H9 (cell line): ENCODE measurements at regions not wholly inside any gene's neighbourhood (a gene's known extent, or its start where the extent isn't known, plus 50 kb on each side); places are given as distances from the start of the nearest gene placed in this dataset.

Source experiments
- DNase-seq: peaks from one replicate; pipeline ENCODE4 v3.0.0-alpha.2; 2017
- H2AFZ ChIP-seq: one replicate; pipeline ENCODE4 v1.6.1; 2013; ENCODE audit warnings: mild to moderate bottlenecking, low read length, control low read depth, moderate library complexity
- H2AK5ac ChIP-seq: 2 replicates; pipeline ENCODE4 v1.6.1; 2013; ENCODE audit warnings: low read length, control low read depth, mixed read lengths; ENCODE audit not compliant: insufficient read length
- H2BK120ac ChIP-seq: one replicate; pipeline ENCODE4 v1.6.1; 2013; ENCODE audit warnings: low read depth, mild to moderate bottlenecking, low read length, control low read depth, inconsistent platforms; ENCODE audit not compliant: poor library complexity, severe bottlenecking
- H2BK12ac ChIP-seq: 2 replicates; pipeline ENCODE4 v1.6.1; 2013; ENCODE audit warnings: low read length, control low read depth, mixed read lengths, low read depth; ENCODE audit not compliant: insufficient read length
- H2BK15ac ChIP-seq: 2 replicates; pipeline ENCODE4 v1.6.1; 2013; ENCODE audit warnings: low read depth, low read length, control low read depth
- H2BK20ac ChIP-seq: one replicate; pipeline ENCODE4 v1.6.1; 2013; ENCODE audit warnings: low read depth, mild to moderate bottlenecking, low read length, control low read depth, inconsistent platforms; ENCODE audit not compliant: poor library complexity, severe bottlenecking
- H2BK5ac ChIP-seq: 2 replicates; pipeline ENCODE4 v1.6.1; 2013; ENCODE audit warnings: low read length, control low read depth, mixed read lengths; ENCODE audit not compliant: insufficient read length
- H3K14ac ChIP-seq: 2 replicates; pipeline ENCODE4 v1.6.1; 2013; ENCODE audit warnings: low read length, control low read depth; ENCODE audit not compliant: insufficient read depth
- H3K18ac ChIP-seq: 2 replicates; pipeline ENCODE4 v1.6.1; 2013; ENCODE audit warnings: low read depth, mild to moderate bottlenecking, mixed read lengths, low read length, control low read depth; ENCODE audit not compliant: insufficient read length
- H3K23ac ChIP-seq: 2 replicates; pipeline ENCODE4 v1.6.1; 2013; ENCODE audit warnings: low read length, control low read depth, mixed read lengths, low read depth; ENCODE audit not compliant: insufficient read length
- H3K23me2 ChIP-seq: 2 replicates; pipeline ENCODE4 v1.6.1; 2013; ENCODE audit warnings: low read depth, mild to moderate bottlenecking, mixed read lengths, low read length, control low read depth; ENCODE audit not compliant: insufficient read length, poor library complexity, severe bottlenecking
- H3K27ac ChIP-seq: 2 replicates; pipeline ENCODE4 v1.5.1; 2013; ENCODE audit warnings: low read length, control low read depth, mixed read lengths, low read depth; ENCODE audit not compliant: insufficient read length
- H3K27me3 ChIP-seq: 2 replicates; pipeline ENCODE4 v1.6.1; 2013; ENCODE audit warnings: low read length, control low read depth, inconsistent platforms; ENCODE audit not compliant: insufficient read depth
- H3K4ac ChIP-seq: 2 replicates; pipeline ENCODE4 v1.6.1; 2013; ENCODE audit warnings: low read depth, mild to moderate bottlenecking, control low read depth, inconsistent platforms, low read length, moderate library complexity
- H3K4me1 ChIP-seq: 2 replicates; pipeline ENCODE4 v1.6.1; 2013; ENCODE audit warnings: low read length, control low read depth, inconsistent platforms; ENCODE audit not compliant: insufficient read depth
- H3K4me2 ChIP-seq: 2 replicates; pipeline ENCODE4 v1.6.1; 2013; ENCODE audit warnings: low read length, control low read depth, mixed read lengths; ENCODE audit not compliant: insufficient read length, insufficient read depth
- H3K56ac ChIP-seq: 2 replicates; pipeline ENCODE4 v1.6.1; 2013; ENCODE audit warnings: low read depth, mild to moderate bottlenecking, mixed read lengths, low read length, control low read depth; ENCODE audit not compliant: insufficient read length
- H3K79me1 ChIP-seq: 2 replicates; pipeline ENCODE4 v1.6.1; 2013; ENCODE audit warnings: low read depth, mild to moderate bottlenecking, moderate library complexity, low read length, control low read depth, inconsistent platforms; ENCODE audit not compliant: insufficient read depth, poor library complexity, severe bottlenecking
- H3K79me2 ChIP-seq: 2 replicates; pipeline ENCODE4 v1.6.1; 2013; ENCODE audit warnings: low read length, control low read depth, inconsistent platforms; ENCODE audit not compliant: insufficient read depth
- H3K9ac ChIP-seq: 2 replicates; pipeline ENCODE4 v1.6.1; 2013; ENCODE audit warnings: low read length, control low read depth, mixed read lengths; ENCODE audit not compliant: insufficient read length; ENCODE audit errors: extremely low read depth
- H3K9me3 ChIP-seq: one replicate; pipeline ENCODE4 v1.6.1; 2013; ENCODE audit warnings: low read depth, low read length, inconsistent platforms; ENCODE audit not compliant: control insufficient read depth
- H3T11ph ChIP-seq: one replicate; pipeline ENCODE4 v1.6.1; 2013; ENCODE audit warnings: mild to moderate bottlenecking, low read length, control low read depth, inconsistent platforms
- H4K20me1 ChIP-seq: one replicate; pipeline ENCODE4 v1.6.1; 2013; ENCODE audit not compliant: control insufficient read depth, insufficient read length, insufficient read depth
- H4K5ac ChIP-seq: 2 replicates; pipeline ENCODE4 v1.6.1; 2013; ENCODE audit warnings: low read depth, mild to moderate bottlenecking, mixed read lengths, low read length, control low read depth; ENCODE audit not compliant: insufficient read length
- H4K8ac ChIP-seq: replicated peaks from 2 replicates; pipeline ENCODE4 v1.6.1; 2013; ENCODE audit warnings: low read length, control low read depth, mixed read lengths, low read depth; ENCODE audit not compliant: insufficient read length
- H4K91ac ChIP-seq: 2 replicates; pipeline ENCODE4 v1.6.1; 2013; ENCODE audit warnings: low read depth, mild to moderate bottlenecking, moderate library complexity, mixed read lengths, low read length, control low read depth; ENCODE audit not compliant: insufficient read length
- H3K27ac Mint-ChIP-seq, 3 experiments: 2 replicates in 2 of 3; 3 replicates in 1 of 3; pipeline ENCODE4 v1.8.0; 2020 to 2021; ENCODE audit warnings: mixed read lengths in 3 of 3, mild to moderate bottlenecking in 1 of 3, moderate library complexity in 1 of 3
- H3K27me3 Mint-ChIP-seq: 2 replicates; pipeline ENCODE4 v1.8.0; 2021; ENCODE audit warnings: low read depth, mild to moderate bottlenecking, moderate library complexity, mixed read lengths
- H3K36me3 Mint-ChIP-seq, 3 experiments: 2 replicates in 2 of 3; 3 replicates in 1 of 3; pipeline ENCODE4 v1.8.0; 2020 to 2021; ENCODE audit warnings: low read depth in 3 of 3, mixed read lengths in 3 of 3; ENCODE audit not compliant: insufficient read depth in 1 of 3
- H3K4me1 Mint-ChIP-seq, 2 experiments: 2 replicates each; pipeline ENCODE4 v1.8.0; 2020; ENCODE audit warnings: mixed read lengths in 2 of 2
- H3K4me3 Mint-ChIP-seq, 2 experiments: 2 replicates in 1 of 2; 3 replicates in 1 of 2; pipeline ENCODE4 v1.8.0; 2020 to 2021; ENCODE audit warnings: mild to moderate bottlenecking in 2 of 2, mixed read lengths in 2 of 2, moderate library complexity in 1 of 2
- H3K9me3 Mint-ChIP-seq, 2 experiments: 2 replicates in 1 of 2; 3 replicates in 1 of 2; pipeline ENCODE4 v1.8.0; 2020; ENCODE audit warnings: mild to moderate bottlenecking in 2 of 2, mixed read lengths in 2 of 2, moderate library complexity in 1 of 2
- CTCF ChIP-seq: fragments of 200-600 bp; sonication (generic); conservative IDR thresholded peaks from 3 replicates; pipeline ENCODE4 v1.8.0; 2021; ENCODE audit warnings: antibody characterized with exemption, mild to moderate bottlenecking
- WGBS: extraction: QIAGEN DNeasy Blood & Tissue Kit; methylation state at CpG from one replicate; pipeline ENCODE4 v1.1.7; 2013; ENCODE audit warnings: missing lambda C conversion rate, low lambda C conversion rate, mixed read lengths; ENCODE audit not compliant: insufficient read length; ENCODE audit errors: extremely low coverage; 5-methylcytosine and 5-hydroxymethylcytosine counted together

GRCh38 chr4:167987285-167987684 lies 105.1 kb upstream of the ANXA10 start:
- Histone ChIP-seq H4K91ac (no peak overlapping the region), H3K27ac (no peak overlapping the region), H2BK12ac (no peak overlapping the region), H3K4me2 (no peak overlapping the region), H2BK120ac (no peak overlapping the region), H2BK15ac (no peak overlapping the region), H2AFZ (no peak overlapping the region), H3K9ac (no peak overlapping the region), H3K4me1 (no peaks in the 10 kb centered on the region), H3K79me1 (no peaks in the 10 kb centered on the region), H4K8ac (no peak overlapping the region), H4K20me1 (no peaks in the 10 kb centered on the region), H3K9me3 (no peaks in the 10 kb centered on the region), H2AK5ac (no peak overlapping the region), H3K27me3 (no peaks in the 10 kb centered on the region), H2BK20ac (no peak overlapping the region), H3K23ac (no peak overlapping the region), H2BK5ac (no peak overlapping the region), H3T11ph (no peak overlapping the region), H4K5ac (no peak overlapping the region), H3K4ac (no peak overlapping the region), H3K18ac (no peak overlapping the region), H3K23me2 (no peaks in the 10 kb centered on the region), H3K56ac (no peak overlapping the region), H3K79me2 (no peaks in the 10 kb centered on the region), H3K14ac (no peak overlapping the region)
- TF ChIP-seq CTCF, result no peak
- no CpG with 5 or more reads among the region's 2 CpGs for WGBS
- no peak overlapping the region for H3K27ac Mint-ChIP-seq
- peaks cover 0 to 7% (median 2%) of the 10 kb centered on the region in 3 experiments; a peak in 2 of 7 replicates for H3K36me3 Mint-ChIP-seq
- no peak for DNase-seq
- no peak overlapping the region for H3K4me3 Mint-ChIP-seq
- H3K27me3 Mint-ChIP-seq, result no peaks in the 10 kb centered on the region
- no peaks in the 10 kb centered on the region for H3K4me1 Mint-ChIP-seq
- peaks cover 10 to 13% of the 10 kb centered on the region in 2 experiments; a peak in 4 of 5 replicates for H3K9me3 Mint-ChIP-seq
